ENCODE measurements at regions not wholly inside any gene's neighbourhood (a gene's known extent, or its start where the extent isn't known, plus 50 kb on each side); places are given as distances from the start of the nearest gene placed in this dataset.

DNA sequence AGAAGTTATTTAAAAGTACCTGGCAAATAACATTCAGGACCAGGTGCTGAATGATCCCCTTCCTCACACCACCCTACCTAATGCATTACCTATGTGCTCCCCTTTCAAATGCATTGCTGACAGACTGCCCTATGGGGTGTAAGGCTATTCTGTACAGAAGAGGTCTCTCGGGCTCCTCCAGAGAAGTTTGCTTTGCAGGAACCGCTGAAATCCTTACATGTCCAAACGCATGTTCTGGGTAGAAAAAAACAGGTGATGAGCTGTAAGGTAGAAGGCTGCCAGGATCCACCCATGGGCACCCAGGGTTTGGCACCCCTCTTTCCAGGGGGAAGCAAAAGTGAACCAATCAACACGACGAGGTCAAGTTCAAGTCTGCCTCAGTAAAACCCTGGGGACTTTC lies 58.3 kb upstream of the TARBP1 start:
- Histone ChIP-seq H3K36me3 (ENCODE audit: control insufficient read depth in 2 of 2, insufficient read depth in 2 of 2, low read length in 1 of 2) (no peaks in the 10 kb centered on the region), H3K4me3 (ENCODE audit: low read depth in 1 of 2, low read length in 2 of 2) (no peak overlapping the region), H3K9me3 (ENCODE audit: control insufficient read depth in 2 of 2, insufficient read depth in 1 of 2, low read depth in 1 of 2, low read length in 1 of 2) (no peaks in the 10 kb centered on the region), H3K4me1 (ENCODE audit: control insufficient read depth in 2 of 2, insufficient read depth in 2 of 2, low read length in 1 of 2) (peaks cover 10 to 34% of the 10 kb centered on the region in 2 donors), H3K27ac (ENCODE audit: low read depth in 2 of 2, low read length in 1 of 2) (peak overlapping the region; percentile 94 to 97), H3K27me3 (ENCODE audit: control insufficient read depth in 1 of 2, insufficient read depth in 2 of 2, low read length in 2 of 2) (no peaks in the 10 kb centered on the region)
- 42 to 61% methylated on average over 5 of the region's 5 CpGs for WGBS, 2 donors

DNA sequence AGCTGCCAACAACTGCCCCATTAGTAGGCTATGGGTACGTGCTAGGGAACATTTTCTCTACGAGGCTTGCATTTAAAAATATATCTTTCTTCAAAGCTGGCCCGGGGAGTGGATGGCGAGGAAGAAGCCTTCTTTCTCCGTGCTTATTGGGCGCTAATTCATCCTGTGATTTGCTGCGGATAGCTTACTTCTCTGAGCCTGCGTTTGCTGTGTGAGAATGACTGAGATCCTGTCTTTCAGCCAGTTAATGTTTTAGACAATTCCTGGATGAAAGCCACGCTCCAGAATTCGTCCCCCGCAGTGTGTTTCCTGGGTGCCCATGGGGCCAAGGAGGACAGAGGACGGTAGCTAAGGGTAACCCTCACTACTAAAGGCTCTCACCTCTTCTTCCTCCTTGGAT lies 57.8 kb upstream of the TARBP1 start:
- Histone ChIP-seq H3K27me3 (ENCODE audit: control insufficient read depth in 1 of 2, insufficient read depth in 2 of 2, low read length in 2 of 2) (no peaks in the 10 kb centered on the region), H3K36me3 (ENCODE audit: control insufficient read depth in 2 of 2, insufficient read depth in 2 of 2, low read length in 1 of 2) (no peaks in the 10 kb centered on the region), H3K4me3 (ENCODE audit: low read depth in 1 of 2, low read length in 2 of 2) (no peak overlapping the region), H3K4me1 (ENCODE audit: control insufficient read depth in 2 of 2, insufficient read depth in 2 of 2, low read length in 1 of 2) (peaks cover 10 to 33% of the 10 kb centered on the region in 2 donors), H3K9me3 (ENCODE audit: control insufficient read depth in 2 of 2, insufficient read depth in 1 of 2, low read depth in 1 of 2, low read length in 1 of 2) (no peaks in the 10 kb centered on the region), H3K27ac (ENCODE audit: low read depth in 2 of 2, low read length in 1 of 2) (peak overlapping the region; percentile 94 to 97)
- 36 to 47% methylated on average over 12 of the region's 12 CpGs for WGBS, 2 donors

DNA sequence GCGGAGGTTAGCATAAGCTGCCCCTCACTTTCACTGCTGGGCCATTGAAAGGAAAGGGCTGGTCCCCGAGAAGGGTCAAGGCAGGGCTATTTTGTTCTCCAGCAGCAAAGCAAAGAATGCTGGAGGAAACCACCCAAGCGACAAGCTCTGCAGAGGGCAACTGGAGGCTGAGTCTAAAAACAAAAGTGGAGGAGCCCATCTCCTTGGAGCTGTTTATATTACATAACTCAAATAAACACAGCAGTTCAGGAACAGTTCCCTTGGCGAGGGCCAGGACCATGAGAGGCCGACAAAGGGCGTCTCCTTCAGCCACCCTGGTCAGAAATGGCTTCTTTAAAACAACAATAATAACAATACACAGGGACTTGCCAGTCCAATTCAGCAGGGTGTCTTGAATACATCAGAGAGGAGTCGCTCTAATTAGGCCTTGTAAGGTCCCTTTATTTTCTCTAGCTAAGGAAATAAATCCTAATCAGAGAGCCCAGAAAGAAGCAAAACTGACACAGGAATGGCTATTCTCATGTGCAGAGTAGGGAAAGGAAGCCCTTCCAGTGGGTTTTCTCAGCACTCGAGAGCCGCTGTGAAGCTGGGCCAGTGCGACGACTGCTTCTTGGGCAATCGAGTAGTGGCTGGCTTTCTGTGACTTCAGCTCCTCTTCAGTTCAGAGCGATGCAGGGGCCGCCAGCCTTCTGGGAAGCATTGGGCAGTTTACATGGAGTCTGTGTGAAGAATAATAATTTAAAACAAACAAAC lies 57.0 kb upstream of the TARBP1 start:
- Histone ChIP-seq H3K36me3 (ENCODE audit: control insufficient read depth in 2 of 2, insufficient read depth in 2 of 2, low read length in 1 of 2) (no peaks in the 10 kb centered on the region), H3K4me3 (ENCODE audit: low read depth in 1 of 2, low read length in 2 of 2) (no peak overlapping the region), H3K4me1 (ENCODE audit: control insufficient read depth in 2 of 2, insufficient read depth in 2 of 2, low read length in 1 of 2) (peaks cover 13 to 35% of the 10 kb centered on the region in 2 donors), H3K9me3 (ENCODE audit: control insufficient read depth in 2 of 2, insufficient read depth in 1 of 2, low read depth in 1 of 2, low read length in 1 of 2) (no peaks in the 10 kb centered on the region), H3K27me3 (ENCODE audit: control insufficient read depth in 1 of 2, insufficient read depth in 2 of 2, low read length in 2 of 2) (no peaks in the 10 kb centered on the region), H3K27ac (ENCODE audit: low read depth in 2 of 2, low read length in 1 of 2) (peak overlapping the region; percentile 94 to 97)
- WGBS, 2 donors = 38 to 52% methylated on average over 14 of the region's 14 CpGs

DNA sequence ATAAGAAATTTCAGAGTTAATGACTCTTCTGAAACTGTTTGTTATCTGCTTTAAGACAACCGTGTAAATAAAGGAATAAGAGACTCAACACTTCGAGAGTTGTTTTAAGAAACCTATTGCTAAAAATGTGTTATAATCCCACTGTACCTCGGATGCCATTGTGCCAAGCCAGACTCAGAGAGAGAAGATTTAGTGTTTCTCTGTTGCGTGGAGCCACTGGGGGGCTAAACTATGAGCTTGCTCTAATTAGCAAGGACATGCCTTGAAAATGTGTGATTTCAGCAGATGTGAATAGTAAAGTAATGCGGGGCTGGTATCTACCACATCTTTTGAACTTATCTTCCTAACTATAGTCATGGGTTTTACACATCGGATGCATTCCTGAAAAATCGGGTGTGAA lies 56.2 kb upstream of the TARBP1 start:
- Histone ChIP-seq H3K4me1 (ENCODE audit: control insufficient read depth in 2 of 2, insufficient read depth in 2 of 2, low read length in 1 of 2) (peaks cover 12 to 29% of the 10 kb centered on the region in 2 donors), H3K27ac (ENCODE audit: low read depth in 2 of 2, low read length in 1 of 2) (peak overlapping the region; percentile 64 to 97), H3K27me3 (ENCODE audit: control insufficient read depth in 1 of 2, insufficient read depth in 2 of 2, low read length in 2 of 2) (no peaks in the 10 kb centered on the region), H3K9me3 (ENCODE audit: control insufficient read depth in 2 of 2, insufficient read depth in 1 of 2, low read depth in 1 of 2, low read length in 1 of 2) (no peaks in the 10 kb centered on the region), H3K4me3 (ENCODE audit: low read depth in 1 of 2, low read length in 2 of 2) (no peak overlapping the region), H3K36me3 (ENCODE audit: control insufficient read depth in 2 of 2, insufficient read depth in 2 of 2, low read length in 1 of 2) (no peaks in the 10 kb centered on the region)
- 64 to 69% methylated on average over 7 of the region's 7 CpGs for WGBS, 2 donors

DNA sequence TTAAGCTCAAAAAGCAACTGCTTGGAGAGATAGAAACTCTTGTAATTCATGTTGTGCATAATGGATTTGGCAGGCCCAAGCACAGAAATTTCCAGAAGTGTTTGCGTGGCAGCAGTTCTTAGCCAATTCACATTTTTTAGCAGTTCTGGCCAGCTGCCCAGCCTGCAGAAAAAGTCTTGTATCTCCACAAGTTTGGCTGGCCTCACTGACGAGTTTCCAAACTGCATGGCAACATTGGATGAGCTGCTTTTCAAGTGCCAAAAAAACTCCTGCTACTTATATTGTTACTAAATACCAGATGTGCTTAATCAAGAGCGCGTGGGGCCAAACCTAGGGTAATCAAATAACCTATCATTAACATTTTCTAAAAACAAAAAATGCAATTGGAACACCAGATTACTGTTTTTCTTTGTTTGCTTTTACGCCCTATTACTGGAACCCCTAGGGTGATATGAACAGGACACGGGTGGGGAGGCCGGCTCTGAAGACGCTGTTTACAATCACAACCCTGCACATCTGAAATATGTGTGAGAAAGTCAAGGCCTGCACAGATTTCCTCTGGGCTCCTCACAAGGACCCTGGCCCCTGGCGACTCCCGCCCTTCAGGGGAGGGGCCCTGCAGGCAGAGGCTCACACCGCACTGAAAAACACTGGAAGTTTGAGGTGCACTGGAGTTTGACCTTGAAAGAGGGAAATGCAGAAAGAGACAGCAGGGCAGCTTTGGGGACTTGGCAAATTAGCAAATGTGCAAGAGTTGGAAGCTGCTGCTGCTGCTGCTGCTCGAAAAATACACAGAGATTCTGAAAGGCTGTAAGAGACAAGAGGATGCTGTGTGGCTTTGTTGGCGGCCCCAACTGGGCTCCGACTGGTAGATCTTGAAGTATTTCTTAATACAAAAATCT lies 55.2 kb upstream of the TARBP1 start:
- Histone ChIP-seq H3K9me3 (ENCODE audit: control insufficient read depth in 2 of 2, insufficient read depth in 1 of 2, low read depth in 1 of 2, low read length in 1 of 2) (no peaks in the 10 kb centered on the region), H3K4me3 (ENCODE audit: low read depth in 1 of 2, low read length in 2 of 2) (no peak overlapping the region), H3K27ac (ENCODE audit: low read depth in 2 of 2, low read length in 1 of 2) (peak overlapping the region; percentile 97 to 100), H3K4me1 (ENCODE audit: control insufficient read depth in 2 of 2, insufficient read depth in 2 of 2, low read length in 1 of 2) (peaks cover 12 to 28% of the 10 kb centered on the region in 2 donors), H3K27me3 (ENCODE audit: control insufficient read depth in 1 of 2, insufficient read depth in 2 of 2, low read length in 2 of 2) (no peaks in the 10 kb centered on the region), H3K36me3 (ENCODE audit: control insufficient read depth in 2 of 2, insufficient read depth in 2 of 2, low read length in 1 of 2) (no peaks in the 10 kb centered on the region)
- WGBS, 2 donors = 24 to 25% methylated on average over 14 of the region's 14 CpGs

DNA sequence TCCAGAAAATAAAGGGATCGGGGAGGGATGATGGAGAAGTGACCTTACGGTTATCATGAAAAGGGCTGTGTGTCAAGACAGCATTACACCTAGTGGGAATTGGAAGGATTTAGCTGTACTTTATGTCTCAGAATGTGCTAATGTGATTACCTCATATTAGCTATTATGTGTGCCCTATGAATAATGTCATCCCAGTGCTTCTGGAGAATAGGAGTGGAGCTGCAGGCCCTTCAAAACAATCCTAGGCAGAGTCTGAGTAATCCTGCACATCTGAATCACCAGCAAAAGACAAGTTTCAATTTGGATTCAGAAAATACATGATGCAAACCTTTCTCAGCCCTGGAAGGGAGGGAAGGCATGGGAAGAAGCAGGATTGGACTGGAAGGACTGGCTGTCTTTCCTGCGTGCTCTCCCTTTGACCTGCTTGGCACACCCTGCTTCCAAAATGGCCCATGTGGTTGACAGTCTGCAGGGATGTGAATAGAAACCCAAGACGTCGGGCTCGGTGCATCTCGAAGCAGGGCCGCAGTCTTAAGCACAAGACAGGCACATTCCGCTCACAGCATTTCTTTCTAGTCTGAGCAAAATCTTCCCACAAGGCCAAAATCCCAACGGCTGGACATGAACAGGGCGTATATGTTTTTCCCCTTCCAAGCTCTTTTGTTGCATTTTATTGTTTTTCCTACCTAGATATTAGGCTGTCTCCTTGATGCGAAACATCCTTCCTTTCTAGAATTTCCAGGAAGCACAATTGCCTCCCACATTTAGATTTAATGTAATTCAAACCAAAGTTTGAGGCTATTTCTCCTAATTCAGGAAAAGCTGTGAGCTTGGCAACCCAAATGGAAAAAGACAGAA lies 54.3 kb upstream of the TARBP1 start:
- H3K4me3 ChIP-seq (ENCODE audit: low read depth in 1 of 2, low read length in 2 of 2) = no peak overlapping the region
- peaks cover 8 to 25% of the 10 kb centered on the region in 2 donors for H3K4me1 ChIP-seq (ENCODE audit: control insufficient read depth in 2 of 2, insufficient read depth in 2 of 2, low read length in 1 of 2)
- 36 to 54% methylated on average over 12 of the region's 12 CpGs for WGBS, 2 donors

DNA sequence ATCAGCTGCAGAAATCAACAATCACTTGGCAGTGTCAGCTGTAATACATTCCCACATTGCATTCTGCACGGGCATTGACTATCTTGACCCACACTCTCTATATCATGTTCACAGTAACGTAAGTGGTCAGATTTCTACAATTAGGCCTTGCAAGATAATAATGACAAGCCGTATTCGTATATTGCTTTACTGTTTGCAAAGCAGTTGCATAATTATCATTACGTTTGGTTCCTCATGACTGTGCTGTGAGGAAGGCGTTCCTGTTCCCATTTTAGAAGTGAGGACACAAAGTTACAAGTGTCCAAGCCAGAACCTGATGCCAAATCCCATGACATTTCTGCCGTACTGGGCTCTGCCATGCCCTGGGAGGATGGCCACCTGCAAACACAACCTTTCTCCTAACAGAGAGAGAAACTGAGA lies 53.5 kb upstream of the TARBP1 start:
- peak overlapping the region; percentile 97 to 100 for H3K27ac ChIP-seq (ENCODE audit: low read depth in 2 of 2, low read length in 1 of 2)
- no peak overlapping the region for H3K4me3 ChIP-seq (ENCODE audit: low read depth in 1 of 2, low read length in 2 of 2)

More for the DNA sequence above, 54.3 kb upstream of the TARBP1 start:
- H3K27ac ChIP-seq (ENCODE audit: low read depth in 2 of 2, low read length in 1 of 2) = peak overlapping the region; percentile 97 to 100
- H3K9me3 ChIP-seq (ENCODE audit: control insufficient read depth in 2 of 2, insufficient read depth in 1 of 2, low read depth in 1 of 2, low read length in 1 of 2) = no peaks in the 10 kb centered on the region
- H3K36me3 ChIP-seq (ENCODE audit: control insufficient read depth in 2 of 2, insufficient read depth in 2 of 2, low read length in 1 of 2) = no peaks in the 10 kb centered on the region
- H3K27me3 ChIP-seq (ENCODE audit: control insufficient read depth in 1 of 2, insufficient read depth in 2 of 2, low read length in 2 of 2) = no peaks in the 10 kb centered on the region

DNA sequence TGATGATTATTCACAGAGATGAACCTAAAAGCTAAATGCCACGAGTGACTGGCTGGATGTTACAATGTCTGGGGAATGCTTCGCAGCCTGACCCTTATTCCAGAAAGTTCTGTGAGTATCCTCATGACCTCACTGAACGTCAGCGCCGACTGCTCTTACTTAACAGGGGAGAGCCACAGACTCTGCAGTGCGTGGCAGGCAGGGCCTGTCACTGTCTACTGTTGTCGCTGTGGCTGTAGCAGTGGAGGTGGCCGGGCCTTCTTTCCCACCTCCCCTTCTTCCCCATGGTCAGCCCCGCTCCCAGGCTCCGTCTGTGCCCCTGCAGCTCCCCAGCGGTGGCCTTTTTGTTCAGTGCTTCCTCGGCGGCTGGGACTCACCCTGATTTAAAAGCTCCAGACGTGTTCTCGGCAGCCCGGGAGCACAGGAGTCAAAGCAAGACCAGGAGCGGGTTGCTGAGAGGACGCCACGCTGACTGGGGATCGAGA lies 52.2 kb upstream of the TARBP1 start:
- Histone ChIP-seq H3K27ac (ENCODE audit: low read depth in 2 of 2, low read length in 1 of 2) (peak overlapping the region; percentile 97 to 100), H3K4me1 (ENCODE audit: control insufficient read depth in 2 of 2, insufficient read depth in 2 of 2, low read length in 1 of 2) (peaks cover 10 to 18% of the 10 kb centered on the region in 2 donors), H3K27me3 (ENCODE audit: control insufficient read depth in 1 of 2, insufficient read depth in 2 of 2, low read length in 2 of 2) (no peaks in the 10 kb centered on the region), H3K4me3 (ENCODE audit: low read depth in 1 of 2, low read length in 2 of 2) (peak overlapping the region; percentile 7 to 14), H3K36me3 (ENCODE audit: control insufficient read depth in 2 of 2, insufficient read depth in 2 of 2, low read length in 1 of 2) (no peaks in the 10 kb centered on the region), H3K9me3 (ENCODE audit: control insufficient read depth in 2 of 2, insufficient read depth in 1 of 2, low read depth in 1 of 2, low read length in 1 of 2) (no peaks in the 10 kb centered on the region)
- 32 to 39% methylated on average over 20 of the region's 20 CpGs for WGBS, 2 donors

More for the DNA sequence above, 53.5 kb upstream of the TARBP1 start:
- WGBS, 2 donors = 30 to 42% methylated on average over 7 of the region's 7 CpGs
- Histone ChIP-seq H3K36me3 (ENCODE audit: control insufficient read depth in 2 of 2, insufficient read depth in 2 of 2, low read length in 1 of 2) (no peaks in the 10 kb centered on the region), H3K27me3 (ENCODE audit: control insufficient read depth in 1 of 2, insufficient read depth in 2 of 2, low read length in 2 of 2) (no peaks in the 10 kb centered on the region), H3K9me3 (ENCODE audit: control insufficient read depth in 2 of 2, insufficient read depth in 1 of 2, low read depth in 1 of 2, low read length in 1 of 2) (no peaks in the 10 kb centered on the region), H3K4me1 (ENCODE audit: control insufficient read depth in 2 of 2, insufficient read depth in 2 of 2, low read length in 1 of 2) (peaks cover 10 to 21% of the 10 kb centered on the region in 2 donors)

DNA sequence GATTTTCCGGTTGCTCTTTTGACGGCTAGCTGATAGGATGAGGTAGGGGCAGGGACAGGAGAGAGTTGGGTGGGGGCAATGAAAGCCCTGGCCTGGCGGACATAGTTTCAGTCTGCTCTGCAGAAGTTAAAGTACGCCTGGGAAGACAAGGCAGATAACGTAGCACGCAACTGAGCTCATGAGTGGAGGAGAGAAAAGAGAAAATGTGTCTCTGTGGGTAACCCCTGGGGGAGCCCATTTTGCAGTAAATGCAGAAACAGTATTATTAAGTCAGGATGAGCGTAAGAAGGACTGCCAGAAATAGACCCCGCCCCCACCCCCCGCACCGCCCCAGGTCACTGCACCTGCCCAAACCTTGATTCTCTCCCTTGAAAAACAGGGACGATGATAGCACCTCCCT lies 51.7 kb upstream of the TARBP1 start:
- H3K27ac ChIP-seq (ENCODE audit: low read depth in 2 of 2, low read length in 1 of 2) = peak overlapping the region; percentile 97 to 100

More for the DNA sequence above, 51.7 kb upstream of the TARBP1 start:
- H3K4me1 ChIP-seq (ENCODE audit: control insufficient read depth in 2 of 2, insufficient read depth in 2 of 2, low read length in 1 of 2) = peaks cover 10 to 15% of the 10 kb centered on the region in 2 donors
- no peaks in the 10 kb centered on the region for H3K36me3 ChIP-seq (ENCODE audit: control insufficient read depth in 2 of 2, insufficient read depth in 2 of 2, low read length in 1 of 2)
- H3K4me3 ChIP-seq (ENCODE audit: low read depth in 1 of 2, low read length in 2 of 2) = no peak overlapping the region
- WGBS, 2 donors = 72 to 79% methylated on average over 11 of the region's 11 CpGs
- H3K9me3 ChIP-seq (ENCODE audit: control insufficient read depth in 2 of 2, insufficient read depth in 1 of 2, low read depth in 1 of 2, low read length in 1 of 2) = no peaks in the 10 kb centered on the region
- H3K27me3 ChIP-seq (ENCODE audit: control insufficient read depth in 1 of 2, insufficient read depth in 2 of 2, low read length in 2 of 2) = no peaks in the 10 kb centered on the region
